Duodenal mucosa (tissue), 2 donors: ENCODE measurements at regions not wholly inside any gene's neighbourhood (a gene's known extent, or its start where the extent isn't known, plus 50 kb on each side); places are given as distances from the start of the nearest gene placed in this dataset.
"Not testable (repeated sequence)": the region's sequence is repeated elsewhere in the genome, so short reads cannot be mapped to it uniquely, and the experiment has no call there.

Experiments
- H3K27ac ChIP-seq: one replicate; pipeline ENCODE4 v1.7.0; 2013; ENCODE audit warnings: low read depth, low read length
- H3K27me3 ChIP-seq, 2 donors: one replicate each; pipeline ENCODE4 v1.7.0; 2013; ENCODE audit warnings: low read length in 2 of 2, control low read depth in 1 of 2; ENCODE audit not compliant: insufficient read depth in 2 of 2, control insufficient read depth in 1 of 2
- H3K36me3 ChIP-seq, 2 donors: one replicate each; pipeline ENCODE4 v1.7.0; 2013; ENCODE audit warnings: low read length in 2 of 2, control low read depth in 1 of 2; ENCODE audit not compliant: insufficient read depth in 2 of 2, control insufficient read depth in 1 of 2
- H3K4me1 ChIP-seq, 2 donors: one replicate each; pipeline ENCODE4 v1.7.0; 2013; ENCODE audit warnings: low read length in 2 of 2, control low read depth in 1 of 2; ENCODE audit not compliant: insufficient read depth in 2 of 2, control insufficient read depth in 1 of 2
- H3K4me3 ChIP-seq, 2 donors: one replicate each; pipeline ENCODE4 v1.7.0; 2013; ENCODE audit warnings: low read length in 2 of 2, low read depth in 1 of 2
- H3K9ac ChIP-seq, 2 donors: one replicate each; pipeline ENCODE4 v1.7.0; 2013; ENCODE audit warnings: low read length in 2 of 2, low read depth in 1 of 2
- H3K9me3 ChIP-seq, 2 donors: one replicate each; pipeline ENCODE4 v1.7.0; 2013; ENCODE audit warnings: low read length in 2 of 2, control low read depth in 1 of 2; ENCODE audit not compliant: control insufficient read depth in 1 of 2

GRCh38 chr6:22755605-22756004, 186.2 kb downstream of the HDGFL1 start:
- no peaks in the 10 kb centered on the region for H3K4me1 ChIP-seq
- no peak overlapping the region for H3K9ac ChIP-seq
- no peaks in the 10 kb centered on the region for H3K27me3 ChIP-seq
- no peak overlapping the region for H3K27ac ChIP-seq
- no peak overlapping the region for H3K4me3 ChIP-seq
- no peaks in the 10 kb centered on the region for H3K9me3 ChIP-seq
- H3K36me3 ChIP-seq = no peaks in the 10 kb centered on the region

DNA sequence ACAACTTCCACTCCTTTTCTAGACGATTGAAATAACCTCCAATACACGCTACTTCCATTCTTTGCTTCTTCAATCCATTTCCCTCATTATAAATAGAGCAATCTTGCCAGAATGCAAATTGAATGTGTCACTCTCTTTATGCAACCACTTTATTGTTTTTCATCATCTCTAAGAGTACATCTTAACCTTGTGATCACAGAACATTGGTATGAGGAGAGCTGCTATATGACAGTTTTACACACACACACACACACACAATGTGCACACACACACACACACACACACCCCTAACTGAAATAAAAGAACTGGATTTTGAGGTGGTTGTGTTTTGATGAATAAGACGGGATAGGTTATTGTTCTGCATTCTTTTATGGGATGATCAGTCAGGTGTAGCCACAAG, 187.0 kb downstream of the HDGFL1 start:
- H3K36me3 ChIP-seq = no peaks in the 10 kb centered on the region
- H3K27ac ChIP-seq = no peak overlapping the region

GRCh38 chr6:22764496-22764895, 195.1 kb downstream of the HDGFL1 start:
- no peaks in the 10 kb centered on the region for H3K4me1 ChIP-seq
- no peaks in the 10 kb centered on the region for H3K9me3 ChIP-seq
- no peak overlapping the region for H3K9ac ChIP-seq
- no peaks in the 10 kb centered on the region for H3K36me3 ChIP-seq
- H3K4me3 ChIP-seq = no peak overlapping the region
- no peak overlapping the region for H3K27ac ChIP-seq
- H3K27me3 ChIP-seq = no peaks in the 10 kb centered on the region

More for the DNA sequence above, 187.0 kb downstream of the HDGFL1 start:
- no peak overlapping the region for H3K9ac ChIP-seq
- no peaks in the 10 kb centered on the region for H3K4me1 ChIP-seq
- H3K4me3 ChIP-seq = no peak overlapping the region
- H3K9me3 ChIP-seq = no peaks in the 10 kb centered on the region
- no peaks in the 10 kb centered on the region for H3K27me3 ChIP-seq

DNA sequence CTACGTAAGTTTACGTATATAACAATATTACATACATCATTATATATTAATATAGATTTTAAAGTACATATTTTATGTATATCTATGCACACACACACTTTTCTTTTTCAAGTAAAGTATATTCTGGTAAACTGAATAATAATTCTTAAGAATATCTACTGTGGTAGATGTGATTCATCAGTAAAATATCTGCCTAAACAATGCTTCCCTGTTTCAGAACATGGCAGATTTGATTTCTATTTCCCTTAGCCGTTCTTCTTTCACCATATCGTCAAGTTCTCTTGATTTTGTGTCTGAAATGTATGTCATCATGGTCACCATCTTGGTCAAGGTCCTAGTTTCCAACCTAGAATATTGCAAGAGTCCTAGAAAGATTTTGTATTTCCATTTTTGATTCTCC, 195.6 kb downstream of the HDGFL1 start:
- Histone ChIP-seq H3K27me3 (no peaks in the 10 kb centered on the region), H3K9me3 (no peaks in the 10 kb centered on the region), H3K36me3 (no peaks in the 10 kb centered on the region), H3K9ac (no peak overlapping the region), H3K27ac (no peak overlapping the region), H3K4me1 (no peaks in the 10 kb centered on the region), H3K4me3 (no peak overlapping the region)

DNA sequence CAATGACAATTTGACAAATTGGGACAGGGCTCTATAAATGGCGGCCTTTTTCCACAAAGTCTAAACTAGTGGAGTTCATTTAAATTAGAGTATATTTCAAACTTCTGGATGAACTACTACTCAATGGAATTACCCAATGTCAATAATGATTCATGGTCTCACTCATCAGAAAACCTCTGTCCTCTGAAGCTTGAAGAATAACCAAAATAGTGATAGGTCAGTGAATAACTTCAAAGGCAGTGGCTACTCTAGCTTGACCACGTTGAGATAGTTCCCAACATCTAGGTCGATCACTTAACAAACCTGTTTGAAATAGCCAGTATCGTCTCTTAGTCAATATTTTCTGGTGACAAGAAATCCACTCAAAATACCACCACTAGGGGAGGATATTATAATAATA, 197.6 kb downstream of the HDGFL1 start:
- Histone ChIP-seq H3K27me3 (no peaks in the 10 kb centered on the region), H3K9ac (no peak overlapping the region), H3K36me3 (no peaks in the 10 kb centered on the region), H3K4me3 (no peak overlapping the region), H3K27ac (no peak overlapping the region), H3K9me3 (no peaks in the 10 kb centered on the region), H3K4me1 (no peaks in the 10 kb centered on the region)

- Histone ChIP-seq H3K36me3 (no peaks in the 10 kb centered on the region), H3K9ac (no peak overlapping the region), H3K9me3 (no peaks in the 10 kb centered on the region)
These were observed 200.7 kb downstream of the HDGFL1 start for GRCh38 chr6:22770054-22770453.

GRCh38 chr6:22774129-22774528, 204.8 kb downstream of the HDGFL1 start:
- Histone ChIP-seq H3K4me1 (no peaks in the 10 kb centered on the region), H3K9me3 (peaks cover 9 to 12% of the 10 kb centered on the region in 2 donors), H3K9ac (no peak overlapping the region), H3K36me3 (no peaks in the 10 kb centered on the region), H3K4me3 (no peak overlapping the region), H3K27ac (no peak overlapping the region), H3K27me3 (no peaks in the 10 kb centered on the region)

More at GRCh38 chr6:22770054-22770453, 200.7 kb downstream of the HDGFL1 start:
- no peaks in the 10 kb centered on the region for H3K4me1 ChIP-seq
- H3K27ac ChIP-seq = no peak overlapping the region
- H3K4me3 ChIP-seq = no peak overlapping the region
- no peaks in the 10 kb centered on the region for H3K27me3 ChIP-seq

- H3K27ac ChIP-seq, H3K9ac ChIP-seq, H3K36me3 ChIP-seq, H3K4me1 ChIP-seq, H3K27me3 ChIP-seq, H3K4me3 ChIP-seq: not testable (repeated sequence)
- peaks cover 12 to 14% of the 10 kb centered on the region in 2 donors for H3K9me3 ChIP-seq
These were observed 209.1 kb downstream of the HDGFL1 start for GRCh38 chr6:22778438-22778837.

- H3K36me3 ChIP-seq = no peaks in the 10 kb centered on the region
- H3K9me3 ChIP-seq = peaks cover 12 to 14% of the 10 kb centered on the region in 2 donors
- no peak overlapping the region for H3K9ac ChIP-seq
- no peak overlapping the region for H3K27ac ChIP-seq
- H3K27me3 ChIP-seq = no peaks in the 10 kb centered on the region
- no peak overlapping the region for H3K4me3 ChIP-seq
- H3K4me1 ChIP-seq = no peaks in the 10 kb centered on the region
These were observed 209.7 kb downstream of the HDGFL1 start for GRCh38 chr6:22779062-22779461.

GRCh38 chr6:22783931-22784330, 214.6 kb downstream of the HDGFL1 start:
- peaks cover 0 to 7% of the 10 kb centered on the region in 2 donors for H3K9me3 ChIP-seq
- no peak overlapping the region for H3K27ac ChIP-seq

More at GRCh38 chr6:22783931-22784330, 214.6 kb downstream of the HDGFL1 start:
- Histone ChIP-seq H3K4me3 (no peak overlapping the region), H3K9ac (no peak overlapping the region), H3K27me3 (no peaks in the 10 kb centered on the region), H3K4me1 (no peaks in the 10 kb centered on the region), H3K36me3 (no peaks in the 10 kb centered on the region)
